Effector memory CD8-positive, alpha-beta T cell (primary cell): ENCODE measurements at regions not wholly inside any gene's neighbourhood (a gene's known extent, or its start where the extent isn't known, plus 50 kb on each side); places are given as distances from the start of the nearest gene placed in this dataset.

Experiments used
- ATAC-seq: fragments of 150-1000 bp; cut with Tn5 transposase; replicated peaks from 2 replicates; pipeline ENCODE4 v1.10.0; 2021; ENCODE audit warnings: mild to moderate bottlenecking, moderate library complexity
- DNase-seq, 3 experiments: peaks; one replicate each; pipeline ENCODE4 v3.0.0; 2021
- H3K27ac Mint-ChIP-seq, 2 donors: one replicate each; pipeline ENCODE4 v1.8.0; 2022; ENCODE audit warnings: mild to moderate bottlenecking in 2 of 2, mixed read lengths in 2 of 2, moderate library complexity in 2 of 2
- H3K27me3 Mint-ChIP-seq, 2 donors: one replicate each; pipeline ENCODE4 v1.8.0; 2022; ENCODE audit warnings: mixed read lengths in 2 of 2
- H3K36me3 Mint-ChIP-seq: one replicate; pipeline ENCODE4 v1.8.0; 2022; ENCODE audit warnings: mild to moderate bottlenecking, moderate library complexity, mixed read lengths; ENCODE audit not compliant: insufficient read depth
- H3K4me1 Mint-ChIP-seq, 2 donors: one replicate each; pipeline ENCODE4 v1.8.0; 2022; ENCODE audit warnings: low read depth in 2 of 2, mixed read lengths in 2 of 2
- H3K4me3 Mint-ChIP-seq, 2 donors: one replicate each; pipeline ENCODE4 v1.8.0; 2022; ENCODE audit warnings: mild to moderate bottlenecking in 2 of 2, mixed read lengths in 2 of 2, moderate library complexity in 2 of 2
- H3K9me3 Mint-ChIP-seq, 2 donors: one replicate each; pipeline ENCODE4 v1.8.0; 2022; ENCODE audit warnings: mixed read lengths in 2 of 2

DNA sequence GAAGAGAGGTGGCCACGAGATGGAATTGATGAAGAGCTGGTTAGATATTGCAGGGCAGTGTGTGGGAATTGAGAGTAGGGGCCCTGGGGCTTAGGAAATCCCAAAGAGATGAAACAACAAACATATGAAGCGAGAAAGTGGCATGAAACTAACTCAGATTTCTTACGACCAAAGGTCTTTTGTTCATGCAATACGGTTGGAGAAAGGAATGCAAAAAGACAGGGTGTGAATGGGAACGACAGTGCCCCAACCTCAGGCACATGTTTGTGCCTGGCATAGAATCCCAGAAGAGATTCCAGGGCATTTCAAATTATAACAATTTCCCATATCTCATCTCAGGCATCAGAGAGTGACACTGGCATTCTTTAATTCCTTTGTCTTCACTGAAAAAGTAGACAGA is 199.2 kb downstream of the ACTL7B start:
- Mint-ChIP-seq H3K9me3 (peaks cover 8 to 10% of the 10 kb centered on the region in 2 donors), H3K4me1 (no peaks in the 10 kb centered on the region)

DNA sequence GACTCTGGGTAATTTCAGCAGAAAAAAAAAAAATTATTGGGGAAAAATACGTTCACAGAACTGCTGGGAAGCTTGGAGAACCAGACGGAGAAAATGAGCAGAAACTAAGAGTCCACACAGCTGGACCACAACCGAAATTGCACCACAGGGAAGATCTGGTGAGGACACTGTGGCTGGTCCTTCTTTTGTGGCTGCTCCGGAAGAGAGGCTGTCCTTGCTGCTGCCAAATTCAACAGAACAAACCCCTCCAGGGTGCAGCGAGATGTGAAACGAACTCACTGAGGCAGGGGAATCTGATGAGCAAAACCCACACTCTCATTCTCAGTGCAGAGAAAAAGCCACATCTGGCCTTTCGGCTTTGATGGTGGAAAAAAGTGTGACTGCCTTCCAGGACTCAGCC is 200.0 kb downstream of the ACTL7B start:
- ATAC-seq (no peak), DNase-seq (no peak)

More for the DNA sequence above, 199.2 kb downstream of the ACTL7B start:
- Mint-ChIP-seq H3K4me3 (no peak overlapping the region), H3K27me3 (no peaks in the 10 kb centered on the region), H3K36me3 (no peaks in the 10 kb centered on the region), H3K27ac (no peak overlapping the region)
- ATAC-seq (no peak), DNase-seq (no peak)

DNA sequence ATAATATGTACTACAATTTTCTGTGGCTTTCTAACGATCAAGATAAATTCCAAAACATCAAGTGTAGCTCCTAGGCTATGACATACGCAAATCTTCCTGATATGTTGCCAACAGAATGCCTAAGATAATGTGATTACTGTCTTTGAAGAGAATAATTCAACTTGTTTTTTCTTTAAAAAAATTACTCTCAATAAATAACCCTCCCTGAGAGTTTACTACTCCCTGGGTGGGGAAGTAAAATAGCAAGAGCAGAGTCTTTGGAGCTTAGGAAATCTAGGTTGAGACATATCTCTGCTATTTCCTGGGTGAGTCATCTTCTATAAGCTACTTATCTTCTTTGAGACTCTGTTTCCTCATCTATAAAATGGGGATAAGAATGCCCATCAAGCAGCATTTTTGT is 201.2 kb downstream of the ACTL7B start:
- no peak for DNase-seq
- no peaks in the 10 kb centered on the region for H3K4me1 Mint-ChIP-seq
- H3K27me3 Mint-ChIP-seq = no peaks in the 10 kb centered on the region
- no peak for ATAC-seq
- H3K9me3 Mint-ChIP-seq = peaks cover 14 to 15% of the 10 kb centered on the region in 2 donors
- no peak overlapping the region for H3K27ac Mint-ChIP-seq
- H3K4me3 Mint-ChIP-seq = no peak overlapping the region
- no peaks in the 10 kb centered on the region for H3K36me3 Mint-ChIP-seq

More for the DNA sequence above, 200.0 kb downstream of the ACTL7B start:
- Mint-ChIP-seq H3K27me3 (no peaks in the 10 kb centered on the region), H3K9me3 (peaks cover 11 to 12% of the 10 kb centered on the region in 2 donors), H3K4me1 (no peaks in the 10 kb centered on the region), H3K4me3 (no peak overlapping the region), H3K36me3 (no peaks in the 10 kb centered on the region), H3K27ac (no peak overlapping the region)

DNA sequence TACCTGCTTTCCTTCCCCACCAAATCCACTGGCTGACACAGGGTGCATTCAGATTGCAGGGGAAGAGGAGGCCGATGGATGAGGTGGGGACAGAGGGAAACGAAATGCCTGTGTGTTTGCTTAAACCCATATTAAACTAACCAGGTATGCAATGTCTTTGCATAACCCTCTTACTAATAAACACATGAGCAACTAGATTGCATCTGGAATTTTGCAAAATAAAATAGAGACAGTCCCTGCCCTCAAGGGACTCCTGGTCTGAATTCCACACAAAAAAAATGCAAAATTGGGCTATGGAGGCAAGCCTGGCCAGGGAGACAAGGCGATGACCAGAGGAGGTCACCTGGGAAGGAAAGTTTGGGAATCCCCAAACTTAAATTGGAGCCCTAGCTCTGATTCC is 202.9 kb downstream of the ACTL7B start:
- Mint-ChIP-seq H3K27me3 (no peaks in the 10 kb centered on the region), H3K9me3 (peaks cover 7% of the 10 kb centered on the region in 2 donors), H3K4me1 (no peaks in the 10 kb centered on the region), H3K4me3 (no peak overlapping the region), H3K36me3 (no peaks in the 10 kb centered on the region), H3K27ac (no peak overlapping the region)
- ATAC-seq (no peak), DNase-seq (no peak)

DNA sequence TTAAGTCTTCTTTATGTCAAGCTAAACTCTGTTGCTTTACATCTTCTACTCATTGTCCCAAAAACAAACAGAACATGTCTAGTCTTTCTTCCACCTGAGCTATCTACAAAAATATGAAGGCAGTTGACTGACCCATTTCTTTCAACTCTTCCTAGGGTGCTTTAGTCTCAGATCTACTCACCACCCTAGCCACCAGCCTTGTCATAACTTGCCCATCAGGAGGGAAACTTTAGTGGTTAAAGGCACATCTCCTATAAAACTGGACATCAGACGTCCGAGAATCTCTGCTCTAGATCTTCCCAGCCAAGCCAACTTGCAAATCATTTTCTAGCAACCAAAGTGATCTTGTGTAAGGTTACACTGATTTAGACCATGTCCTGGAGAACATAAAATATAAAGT is 205.0 kb downstream of the ACTL7B start:
- Mint-ChIP-seq H3K27me3 (no peaks in the 10 kb centered on the region), H3K27ac (no peak overlapping the region), H3K36me3 (no peaks in the 10 kb centered on the region), H3K9me3 (peaks cover 4 to 7% of the 10 kb centered on the region in 2 donors), H3K4me1 (no peaks in the 10 kb centered on the region), H3K4me3 (no peak overlapping the region)
- ATAC-seq (no peak), DNase-seq (no peak)

DNA sequence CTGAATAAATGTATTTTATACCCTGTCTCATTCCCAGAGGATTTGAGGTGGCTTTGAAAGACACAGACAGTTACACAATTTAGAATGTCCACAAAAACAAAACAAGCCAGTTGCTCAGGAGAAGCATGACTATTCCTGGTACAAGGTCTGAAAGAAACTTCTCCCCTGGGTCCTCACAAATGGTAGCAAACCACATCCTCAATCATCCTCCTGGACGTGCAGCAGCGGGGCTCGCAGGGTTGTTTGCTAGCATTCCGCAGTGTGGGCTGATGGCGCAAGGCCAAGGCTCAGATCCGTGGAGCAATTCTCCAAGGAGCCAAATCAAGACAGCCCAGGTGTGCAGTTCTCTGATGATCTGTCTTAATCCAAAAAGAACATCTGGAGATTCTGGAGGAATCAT is 210.3 kb downstream of the ACTL7B start:
- ATAC-seq (no peak), DNase-seq (no peak)
- Mint-ChIP-seq H3K27me3 (no peaks in the 10 kb centered on the region), H3K9me3 (peaks cover 3 to 10% of the 10 kb centered on the region in 2 donors), H3K4me3 (no peak overlapping the region), H3K4me1 (no peaks in the 10 kb centered on the region), H3K27ac (no peak overlapping the region), H3K36me3 (no peaks in the 10 kb centered on the region)

DNA sequence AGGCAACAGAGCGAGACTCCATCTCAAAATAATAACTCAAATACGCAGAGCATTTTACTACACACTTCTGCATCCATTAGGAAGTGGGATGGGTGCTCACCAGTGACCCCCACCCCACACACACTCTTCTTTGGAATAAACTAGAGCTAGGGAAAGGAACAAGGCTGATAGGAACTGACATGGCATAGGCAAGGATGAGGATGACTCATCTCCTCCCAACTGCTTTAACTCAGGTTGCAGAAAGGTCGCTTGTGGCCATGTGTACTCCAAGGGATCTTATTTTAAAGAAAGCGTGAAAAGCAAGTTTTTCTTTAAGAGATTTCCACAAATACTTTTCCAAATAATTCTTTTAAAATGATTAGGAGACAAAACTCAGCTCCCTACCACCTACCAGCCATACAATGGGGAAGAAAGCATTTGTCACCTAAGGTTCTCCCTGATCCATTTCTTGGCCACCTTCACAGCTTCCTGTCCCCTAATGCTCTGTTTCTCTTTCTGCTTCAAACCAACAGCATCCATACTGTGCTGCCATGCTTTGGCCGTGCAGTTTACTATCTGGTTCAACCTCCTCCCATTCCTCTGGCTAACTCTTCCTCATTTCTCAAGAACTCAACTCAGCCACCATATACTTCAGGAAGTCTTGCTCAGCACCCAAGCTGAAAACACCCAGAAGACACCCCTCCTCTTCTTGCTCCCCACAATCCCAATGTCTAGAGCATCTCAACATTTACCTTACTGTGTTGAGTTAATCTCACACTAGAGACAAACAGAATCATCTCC is 211.9 kb downstream of the ACTL7B start:
- Mint-ChIP-seq H3K36me3 (no peaks in the 10 kb centered on the region), H3K4me1 (no peaks in the 10 kb centered on the region), H3K27ac (no peak overlapping the region), H3K4me3 (no peak overlapping the region), H3K9me3 (peaks cover 5 to 9% of the 10 kb centered on the region in 2 donors), H3K27me3 (no peaks in the 10 kb centered on the region)
- ATAC-seq (no peak), DNase-seq (no peak)

DNA sequence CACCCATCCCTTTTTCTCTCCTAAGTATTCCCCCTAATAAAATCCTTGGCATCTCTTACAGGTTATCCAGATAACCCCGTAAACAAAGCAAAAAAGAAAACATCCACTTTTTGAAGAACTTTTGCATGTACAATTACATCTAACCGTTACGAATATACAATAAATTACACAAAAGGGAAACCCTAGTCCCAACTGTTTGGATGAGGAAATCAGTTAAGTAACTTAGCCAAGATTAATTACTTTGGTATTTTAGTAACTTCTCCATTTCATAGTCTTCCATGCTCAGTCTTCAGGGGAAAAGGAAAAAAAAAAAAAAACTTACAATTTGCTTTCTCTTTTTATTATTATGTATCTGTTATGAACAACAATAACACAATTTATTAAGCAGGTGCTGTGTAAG is 212.9 kb downstream of the ACTL7B start:
- Mint-ChIP-seq H3K4me3 (no peak overlapping the region), H3K36me3 (no peaks in the 10 kb centered on the region), H3K9me3 (peaks cover 5 to 9% of the 10 kb centered on the region in 2 donors), H3K4me1 (no peaks in the 10 kb centered on the region), H3K27ac (no peak overlapping the region), H3K27me3 (no peaks in the 10 kb centered on the region)
- ATAC-seq (no peak), DNase-seq (no peak)

DNA sequence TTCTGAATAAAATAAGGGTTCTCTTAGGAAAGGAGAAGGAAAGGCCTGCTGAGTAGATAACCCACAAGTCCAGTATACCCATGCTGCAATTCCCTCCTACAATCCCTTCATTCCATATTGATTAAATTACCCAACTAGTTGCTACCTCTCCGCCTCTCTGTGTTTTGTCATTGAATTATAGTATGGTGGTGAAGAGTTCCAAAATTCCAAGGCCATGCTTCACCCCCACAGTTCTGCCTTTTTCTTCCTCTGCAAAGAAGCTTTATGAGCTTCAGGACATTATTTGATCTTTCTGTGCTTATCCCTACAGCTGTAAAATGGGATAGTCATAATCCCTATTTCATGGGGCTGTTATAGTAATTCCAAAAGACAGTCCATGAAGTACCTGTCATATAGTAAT is 215.6 kb downstream of the ACTL7B start:
- Mint-ChIP-seq H3K9me3 (peaks cover 4 to 9% of the 10 kb centered on the region in 2 donors), H3K27me3 (no peaks in the 10 kb centered on the region), H3K4me3 (no peak overlapping the region), H3K27ac (no peak overlapping the region), H3K36me3 (no peaks in the 10 kb centered on the region), H3K4me1 (no peaks in the 10 kb centered on the region)
- no peak for ATAC-seq
- no peak for DNase-seq

DNA sequence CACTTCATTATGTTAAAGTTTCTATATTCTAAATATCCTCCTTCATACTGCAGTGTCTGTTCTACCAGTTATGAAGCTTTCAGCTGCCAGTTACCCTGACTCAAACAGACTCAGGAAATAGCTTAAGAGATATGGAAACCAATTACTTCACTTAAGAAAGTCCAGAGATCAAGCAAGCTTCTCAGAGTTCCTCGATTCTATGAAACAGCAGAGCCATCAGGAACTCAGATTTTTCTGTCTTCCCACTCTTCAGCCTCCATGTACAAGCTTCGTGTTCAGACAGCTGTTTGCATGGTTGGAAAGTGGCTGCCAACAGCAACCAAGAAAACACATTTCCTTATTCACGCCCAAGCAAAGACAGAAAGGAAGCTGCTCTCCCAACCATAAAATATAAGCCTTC is 216.1 kb downstream of the ACTL7B start:
- ATAC-seq (no peak), DNase-seq (no peak)
- Mint-ChIP-seq H3K27ac (no peak overlapping the region), H3K36me3 (no peaks in the 10 kb centered on the region), H3K4me1 (no peaks in the 10 kb centered on the region), H3K9me3 (peaks cover 4 to 9% of the 10 kb centered on the region in 2 donors), H3K27me3 (no peaks in the 10 kb centered on the region), H3K4me3 (no peak overlapping the region)

DNA sequence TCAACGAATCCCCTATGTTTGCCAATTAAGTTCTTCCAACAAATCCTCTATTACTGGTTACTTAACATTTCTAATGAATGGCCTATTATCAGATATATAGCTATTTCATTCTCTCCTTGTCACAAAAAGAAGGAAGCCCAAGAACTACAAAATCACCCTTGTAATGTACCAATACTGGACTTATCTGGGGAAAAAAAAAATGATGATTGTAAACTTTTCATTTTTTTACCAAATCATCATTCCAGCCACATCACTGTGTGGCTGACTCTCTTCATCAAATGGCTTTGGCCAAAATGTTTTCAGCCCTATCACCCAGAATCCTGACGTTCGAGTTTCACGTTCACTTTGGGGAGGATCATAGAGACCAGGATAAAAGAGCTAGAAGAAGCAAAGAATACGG is 216.7 kb downstream of the ACTL7B start:
- DNase-seq (no peak), ATAC-seq (no peak)
- Mint-ChIP-seq H3K27me3 (no peaks in the 10 kb centered on the region), H3K36me3 (no peaks in the 10 kb centered on the region), H3K4me3 (no peak overlapping the region), H3K9me3 (peaks cover 2 to 4% of the 10 kb centered on the region in 2 donors), H3K27ac (no peak overlapping the region), H3K4me1 (no peaks in the 10 kb centered on the region)

DNA sequence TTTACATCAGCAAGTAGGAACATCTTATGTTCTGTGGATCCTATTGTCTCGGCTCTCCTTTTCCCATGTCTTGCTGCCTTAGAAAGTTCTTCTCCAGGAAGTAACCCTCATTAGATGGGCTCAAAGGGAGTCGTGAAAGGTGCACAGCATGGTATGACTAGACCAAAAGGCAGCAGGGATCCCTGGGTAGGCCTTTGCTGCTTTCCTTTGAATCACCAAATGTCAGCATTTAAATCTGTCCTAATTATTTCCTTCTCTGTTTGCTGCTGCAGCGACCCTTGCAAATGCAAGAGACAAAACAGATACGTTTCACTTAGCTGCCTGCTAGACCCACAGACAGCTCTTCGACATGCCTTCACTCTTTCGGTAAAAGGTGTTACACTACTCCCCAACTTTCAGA is 218.4 kb downstream of the ACTL7B start:
- H3K9me3 Mint-ChIP-seq = peaks cover 0 to 2% of the 10 kb centered on the region in 2 donors
- H3K27ac Mint-ChIP-seq = no peak overlapping the region
- ATAC-seq = no peak
- H3K4me1 Mint-ChIP-seq = no peaks in the 10 kb centered on the region
- DNase-seq = no peak
- no peaks in the 10 kb centered on the region for H3K36me3 Mint-ChIP-seq
- H3K4me3 Mint-ChIP-seq = no peak overlapping the region
- no peaks in the 10 kb centered on the region for H3K27me3 Mint-ChIP-seq

DNA sequence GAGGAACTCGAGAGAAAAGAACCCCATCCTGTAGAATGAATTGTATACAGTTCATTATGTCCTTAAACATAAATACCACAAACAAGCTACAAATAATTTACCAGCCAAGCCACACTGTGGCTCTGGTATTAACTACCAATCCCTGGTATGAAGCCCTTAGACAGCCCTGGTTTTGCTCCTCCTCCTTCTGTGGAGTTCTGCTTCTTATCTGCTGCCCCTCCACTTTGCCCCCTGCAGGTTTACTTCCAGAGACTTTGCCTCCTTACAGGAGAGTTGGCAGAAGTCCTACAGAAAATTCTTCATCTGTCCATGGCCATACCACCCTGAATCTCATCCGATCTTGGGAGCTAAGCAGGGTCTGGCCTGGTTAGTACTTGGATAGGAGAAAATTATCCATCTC is 219.8 kb downstream of the ACTL7B start:
- DNase-seq (no peak), ATAC-seq (no peak)
- no peak overlapping the region for H3K27ac Mint-ChIP-seq
- no peak overlapping the region for H3K4me3 Mint-ChIP-seq
- peaks cover 0 to 2% of the 10 kb centered on the region in 2 donors for H3K9me3 Mint-ChIP-seq
- H3K4me1 Mint-ChIP-seq = no peaks in the 10 kb centered on the region
- no peaks in the 10 kb centered on the region for H3K36me3 Mint-ChIP-seq
- H3K27me3 Mint-ChIP-seq = no peaks in the 10 kb centered on the region

DNA sequence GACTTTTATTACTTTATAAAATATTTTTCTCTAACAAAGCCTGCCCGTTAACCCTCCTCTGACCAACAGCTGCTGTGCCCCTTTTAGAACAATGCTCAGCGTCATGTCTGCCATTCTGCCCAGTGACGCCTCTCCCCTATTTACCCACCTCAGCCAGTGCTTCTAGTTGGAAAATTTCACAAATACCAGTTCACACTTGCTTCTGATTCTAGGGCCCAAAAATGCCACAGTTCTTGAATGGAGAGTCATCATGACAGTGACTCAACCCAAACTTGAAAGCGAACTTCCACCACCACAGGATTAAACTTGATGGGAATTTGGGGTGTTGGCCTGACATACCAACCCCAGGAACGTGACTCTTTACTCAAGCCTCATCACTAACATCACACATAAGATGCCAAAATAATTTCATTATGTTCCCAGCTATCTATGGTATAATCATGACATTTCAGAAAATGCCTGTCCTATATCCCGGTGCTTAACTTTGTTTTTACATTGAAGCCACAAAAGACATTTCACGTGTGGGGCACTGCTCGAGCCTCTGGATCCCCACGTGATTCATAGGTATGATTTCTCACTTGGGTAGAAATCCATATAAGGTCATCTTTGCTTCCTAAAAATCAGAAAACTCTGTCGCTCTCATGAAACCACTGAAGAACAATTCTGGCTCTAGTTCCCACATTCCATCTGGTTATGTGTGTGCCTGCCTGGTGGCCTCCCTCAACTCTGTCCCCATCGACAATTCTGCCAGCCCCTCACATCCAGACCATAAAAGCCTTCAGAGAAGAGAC is 220.9 kb downstream of the ACTL7B start:
- Mint-ChIP-seq H3K36me3 (no peaks in the 10 kb centered on the region), H3K4me1 (no peaks in the 10 kb centered on the region), H3K4me3 (no peak overlapping the region), H3K27me3 (no peaks in the 10 kb centered on the region), H3K9me3 (no peaks in the 10 kb centered on the region), H3K27ac (no peak overlapping the region)
- ATAC-seq (no peak), DNase-seq (no peak)
